AG04450 (cell line): ENCODE measurements at regions not wholly inside any gene's neighbourhood (a gene's known extent, or its start where the extent isn't known, plus 50 kb on each side); places are given as distances from the start of the nearest gene placed in this dataset.
"Not testable (repeated sequence)": the region's sequence is repeated elsewhere in the genome, so short reads cannot be mapped to it uniquely, and the experiment has no call there.

Source experiments
- CTCF ChIA-PET: fragments of 300-600, 350-600 bp; formaldehyde crosslinking; extraction: SDS; loops from one replicate; lab custom pipeline; 2022; ENCODE audit warnings: antibody characterized with exemption, inconsistent platforms; lab: Charles Lee
- POLR2A ChIA-PET: fragments of 350-600 bp; formaldehyde crosslinking; extraction: SDS; loops from one replicate; lab custom pipeline; 2021; ENCODE audit warnings: antibody characterized with exemption, inconsistent platforms; lab: Yijun Ruan, JAX
- DNase-seq: peaks from one replicate; pipeline ENCODE4 v3.0.0-alpha.2; 2011; ENCODE audit warnings: low read depth, low spot score
- H3K27ac ChIP-seq: one replicate; pipeline ENCODE4 v1.5.1; 2012; ENCODE audit warnings: low read depth, low read length, control low read depth
- H3K27me3 ChIP-seq: one replicate; pipeline ENCODE4 v1.6.0; 2012; ENCODE audit warnings: low read length; ENCODE audit not compliant: control insufficient read depth, insufficient read depth
- H3K4me3 ChIP-seq: 2 replicates; pipeline ENCODE4 v1.5.1; 2011; ENCODE audit warnings: mild to moderate bottlenecking, low read depth, low read length, control low read depth
- H3K9me3 ChIP-seq: 2 replicates; pipeline ENCODE4 v1.5.1; 2012; ENCODE audit warnings: low read length; ENCODE audit not compliant: control insufficient read depth, insufficient read depth
- CTCF ChIP-seq: IDR thresholded peaks from 2 replicates; pipeline ENCODE4 v1.5.1; 2011; ENCODE audit warnings: low read depth, low read length, control low read depth, inconsistent platforms

GRCh38 chr12:131364903-131365820, 345.7 kb upstream of the SFSWAP start:
- Histone ChIP-seq H3K9me3 (peaks cover 63% of the 10 kb centered on the region), H3K27ac (no peak overlapping the region), H3K4me3 (no peak overlapping the region), H3K27me3 (no peaks in the 10 kb centered on the region)
- ChIA-PET CTCF (no interaction called here), POLR2A (no interaction called here)
- no peak for DNase-seq
- TF ChIP-seq CTCF = no peak

- Histone ChIP-seq H3K27ac (no peak overlapping the region), H3K27me3 (no peaks in the 10 kb centered on the region), H3K9me3 (peaks cover 68% of the 10 kb centered on the region), H3K4me3 (no peak overlapping the region)
- CTCF ChIA-PET = no interaction called here
- DNase-seq = no peak
- no peak for TF ChIP-seq CTCF
- POLR2A ChIA-PET = no interaction called here
Observed at GRCh38 chr12:131365821-131366260, 345.0 kb upstream of the SFSWAP start.

- no peak for TF ChIP-seq CTCF
Observed at GRCh38 chr12:131366261-131366871, 344.5 kb upstream of the SFSWAP start.

GRCh38 chr12:131367067-131367982, 343.6 kb upstream of the SFSWAP start:
- peaks cover 83% of the 10 kb centered on the region for H3K9me3 ChIP-seq
- H3K27ac ChIP-seq, H3K4me3 ChIP-seq, H3K27me3 ChIP-seq, DNase-seq, POLR2A ChIA-PET, CTCF ChIA-PET: not testable (repeated sequence)

More at GRCh38 chr12:131366261-131366871, 344.5 kb upstream of the SFSWAP start:
- CTCF ChIA-PET = no interaction called here
- H3K27ac ChIP-seq = no peak overlapping the region
- DNase-seq = no peak
- POLR2A ChIA-PET = no interaction called here
- H3K9me3 ChIP-seq = peaks cover 74% of the 10 kb centered on the region
- no peaks in the 10 kb centered on the region for H3K27me3 ChIP-seq
- no peak overlapping the region for H3K4me3 ChIP-seq

GRCh38 chr12:131367983-131368667, 342.8 kb upstream of the SFSWAP start:
- CTCF ChIA-PET = no interaction called here
- TF ChIP-seq CTCF = no peak

More at GRCh38 chr12:131367983-131368667, 342.8 kb upstream of the SFSWAP start:
- Histone ChIP-seq H3K27me3 (no peaks in the 10 kb centered on the region), H3K27ac (no peak overlapping the region), H3K9me3 (peaks cover 83% of the 10 kb centered on the region), H3K4me3 (no peak overlapping the region)
- POLR2A ChIA-PET = no interaction called here
- DNase-seq = no peak
